ENCODE measurements at regions not wholly inside any gene's neighbourhood (a gene's known extent, or its start where the extent isn't known, plus 50 kb on each side); places are given as distances from the start of the nearest gene placed in this dataset.
"Not testable (repeated sequence)": the region's sequence is repeated elsewhere in the genome, so short reads cannot be mapped to it uniquely, and the experiment has no call there.

- Histone ChIP-seq H3K4me2 (peak overlapping the region in 8 of 11 experiments; percentile 37 to 68 (median 56); a peak in 13 of 22 replicates), H3K27me3 (no peaks in the 10 kb centered on the region), H4K20me1 (no peaks in the 10 kb centered on the region), H3K9me3 (replicated peaks in 1 of 11) (peaks cover 0 to 27% (median 5%) of the 10 kb centered on the region in 11 experiments; a peak in 9 of 22 replicates), H3K9ac (no peak overlapping the region), H3K4me1 (peaks cover 5 to 42% (median 23%) of the 10 kb centered on the region in 10 experiments; a peak in 17 of 20 replicates), H3K4me3 (no peak overlapping the region), H3K36me3 (no peaks in the 10 kb centered on the region), H3K27ac (no peak overlapping the region)
- no peak for TF ChIP-seq Cebpa-rat (IDR thresholded peaks at IDR 0.05)
Observed at GRCh38 chr3:5889374-5889773, 701.9 kb downstream of the EDEM1 start.

- peaks cover 5 to 42% (median 23%) of the 10 kb centered on the region in 10 experiments; a peak in 17 of 20 replicates for H3K4me1 ChIP-seq
- peak overlapping the region in 3 of 11 experiments; percentile 12 to 68 (median 26); a peak in 2 of 22 replicates for H3K4me2 ChIP-seq
- H3K27me3 ChIP-seq: no peaks in the 10 kb centered on the region
- no peak for TF ChIP-seq Cebpa-rat (IDR thresholded peaks at IDR 0.05)
- no peak overlapping the region for H3K27ac ChIP-seq
- no peak overlapping the region for H3K9ac ChIP-seq
- no peaks in the 10 kb centered on the region for H3K36me3 ChIP-seq
- H3K9me3 ChIP-seq (replicated peaks in 1 of 11): peaks cover 0 to 26% (median 5%) of the 10 kb centered on the region in 11 experiments; a peak in 9 of 22 replicates
- no peaks in the 10 kb centered on the region for H4K20me1 ChIP-seq
- no peak overlapping the region for H3K4me3 ChIP-seq
Observed at GRCh38 chr3:5891711-5892110, 704.2 kb downstream of the EDEM1 start.

GRCh38 chr3:5898106-5898505 is 710.6 kb downstream of the EDEM1 start:
- no peaks in the 10 kb centered on the region for H4K20me1 ChIP-seq
- TF ChIP-seq Cebpa-rat (IDR thresholded peaks at IDR 0.05): no peak
- peak overlapping the region in 2 of 10 experiments; percentile 11 to 31; a peak in 2 of 20 replicates for H3K4me3 ChIP-seq
- peak overlapping the region in 10 of 11 experiments; percentile 3 to 79 (median 55); a peak in 18 of 22 replicates for H3K4me2 ChIP-seq
- H3K4me1 ChIP-seq: peaks cover 0 to 31% (median 19%) of the 10 kb centered on the region in 10 experiments; a peak in 14 of 20 replicates
- H3K9me3 ChIP-seq (replicated peaks in 1 of 11): peaks cover 0 to 14% (median 0%) of the 10 kb centered on the region in 11 experiments; a peak in 6 of 22 replicates
- no peaks in the 10 kb centered on the region for H3K27me3 ChIP-seq
- H3K27ac ChIP-seq: no peak overlapping the region; a peak in 1 of 22 replicates
- no peaks in the 10 kb centered on the region for H3K36me3 ChIP-seq
- no peak overlapping the region for H3K9ac ChIP-seq

GRCh38 chr3:5899014-5899761 is 711.7 kb downstream of the EDEM1 start:
- no peaks in the 10 kb centered on the region for H3K27me3 ChIP-seq
- no peaks in the 10 kb centered on the region for H3K36me3 ChIP-seq
- H4K20me1 ChIP-seq: no peaks in the 10 kb centered on the region
- TF ChIP-seq Cebpa-rat (IDR thresholded peaks at IDR 0.05): no peak
- no peak overlapping the region for H3K4me3 ChIP-seq
- peaks cover 0 to 13% (median 0%) of the 10 kb centered on the region in 11 experiments; a peak in 6 of 22 replicates for H3K9me3 ChIP-seq (replicated peaks in 1 of 11)
- peak overlapping the region in 6 of 11 experiments; percentile 52 to 79 (median 65); a peak in 11 of 22 replicates for H3K4me2 ChIP-seq
- H3K9ac ChIP-seq: no peak overlapping the region
- peaks cover 0 to 31% (median 19%) of the 10 kb centered on the region in 10 experiments; a peak in 14 of 20 replicates for H3K4me1 ChIP-seq
- H3K27ac ChIP-seq: no peak overlapping the region; a peak in 1 of 22 replicates

GRCh38 chr3:5917932-5918331 is 730.4 kb downstream of the EDEM1 start:
- Histone ChIP-seq H3K9me3 (replicated peaks in 1 of 11) (no peaks in the 10 kb centered on the region), H3K36me3 (no peaks in the 10 kb centered on the region), H3K27ac (no peak overlapping the region), H3K4me2 (no peak overlapping the region), H4K20me1 (no peaks in the 10 kb centered on the region), H3K9ac (no peak overlapping the region), H3K27me3 (no peaks in the 10 kb centered on the region), H3K4me1 (no peaks in the 10 kb centered on the region), H3K4me3 (no peak overlapping the region)
- TF ChIP-seq Cebpa-rat (IDR thresholded peaks at IDR 0.05): no peak

- no peaks in the 10 kb centered on the region for H3K4me1 ChIP-seq
- no peaks in the 10 kb centered on the region for H3K27me3 ChIP-seq
- no peak overlapping the region for H3K4me3 ChIP-seq
- no peak overlapping the region for H3K27ac ChIP-seq
- no peak overlapping the region for H3K9ac ChIP-seq
- no peaks in the 10 kb centered on the region for H3K9me3 ChIP-seq (replicated peaks in 1 of 11)
- H3K36me3 ChIP-seq: no peaks in the 10 kb centered on the region
- no peak overlapping the region for H3K4me2 ChIP-seq
- no peaks in the 10 kb centered on the region for H4K20me1 ChIP-seq
- no peak for TF ChIP-seq Cebpa-rat (IDR thresholded peaks at IDR 0.05)
Observed at GRCh38 chr3:5918626-5919025, 731.1 kb downstream of the EDEM1 start.

GRCh38 chr3:5929027-5929426 is 741.5 kb downstream of the EDEM1 start:
- Histone ChIP-seq H3K4me1 (no peaks in the 10 kb centered on the region), H3K9ac (no peak overlapping the region), H3K27me3 (no peaks in the 10 kb centered on the region), H3K9me3 (replicated peaks in 1 of 11) (no peaks in the 10 kb centered on the region), H3K27ac (no peak overlapping the region), H3K4me2 (no peak overlapping the region), H3K36me3 (no peaks in the 10 kb centered on the region), H3K4me3 (no peak overlapping the region), H4K20me1 (no peaks in the 10 kb centered on the region)
- no peak for TF ChIP-seq Cebpa-rat (IDR thresholded peaks at IDR 0.05)

- not testable (repeated sequence) for H3K27ac ChIP-seq; H4K20me1 ChIP-seq; H3K4me2 ChIP-seq; H3K27me3 ChIP-seq; H3K9ac ChIP-seq; H3K4me3 ChIP-seq; H3K36me3 ChIP-seq; H3K9me3 ChIP-seq (replicated peaks in 1 of 11)
- peaks cover 0 to 11% (median 0%) of the 10 kb centered on the region in 10 experiments; a peak in 2 of 20 replicates for H3K4me1 ChIP-seq
Observed at GRCh38 chr3:5944061-5944460, 756.6 kb downstream of the EDEM1 start.

- H3K36me3 ChIP-seq: no peaks in the 10 kb centered on the region
- TF ChIP-seq Cebpa-rat (IDR thresholded peaks at IDR 0.05): no peak
Observed at GRCh38 chr3:5948084-5948483, 760.6 kb downstream of the EDEM1 start.

More at GRCh38 chr3:5948084-5948483, 760.6 kb downstream of the EDEM1 start:
- no peak overlapping the region for H3K9ac ChIP-seq
- H3K4me3 ChIP-seq: no peak overlapping the region
- H3K4me2 ChIP-seq: no peak overlapping the region; a peak in 1 of 22 replicates
- peaks cover 0 to 11% (median 0%) of the 10 kb centered on the region in 10 experiments; a peak in 3 of 20 replicates for H3K4me1 ChIP-seq
- H4K20me1 ChIP-seq: no peaks in the 10 kb centered on the region
- no peaks in the 10 kb centered on the region for H3K27me3 ChIP-seq
- no peaks in the 10 kb centered on the region; a peak in 1 of 22 replicates for H3K9me3 ChIP-seq (replicated peaks in 1 of 11)
- H3K27ac ChIP-seq: no peak overlapping the region

Measured in BLaER1 treated with 17β-estradiol and CSF1 and Interleukin-3, amounts not matched to agents 10 nM and 100 nM (cell line).